ENCODE measurements at regions not wholly inside any gene's neighbourhood (a gene's known extent, or its start where the extent isn't known, plus 50 kb on each side); places are given as distances from the start of the nearest gene placed in this dataset.

- no peak for TF ChIP-seq CTCF (IDR thresholded peaks at IDR 0.05)
- no peak for TF ChIP-seq POLR2A (IDR thresholded peaks at IDR 0.05; ENCODE audit: low read depth)
Observed at GRCh38 chr18:27717250-27717649, 459.7 kb downstream of the CDH2 start.

Measured in esophagus muscularis mucosa (tissue), 3 donors.